GM21737 (cell line): ENCODE measurements at regions not wholly inside any gene's neighbourhood (a gene's known extent, or its start where the extent isn't known, plus 50 kb on each side); places are given as distances from the start of the nearest gene placed in this dataset.

ENCODE experiments used
- ATAC-seq: cut with Tn5 transposase; IDR thresholded peaks from one replicate; pipeline ENCODE4 v1.9.1; 2021; ENCODE audit warnings: mild to moderate bottlenecking, moderate library complexity; ENCODE audit not compliant: unreplicated experiment

DNA sequence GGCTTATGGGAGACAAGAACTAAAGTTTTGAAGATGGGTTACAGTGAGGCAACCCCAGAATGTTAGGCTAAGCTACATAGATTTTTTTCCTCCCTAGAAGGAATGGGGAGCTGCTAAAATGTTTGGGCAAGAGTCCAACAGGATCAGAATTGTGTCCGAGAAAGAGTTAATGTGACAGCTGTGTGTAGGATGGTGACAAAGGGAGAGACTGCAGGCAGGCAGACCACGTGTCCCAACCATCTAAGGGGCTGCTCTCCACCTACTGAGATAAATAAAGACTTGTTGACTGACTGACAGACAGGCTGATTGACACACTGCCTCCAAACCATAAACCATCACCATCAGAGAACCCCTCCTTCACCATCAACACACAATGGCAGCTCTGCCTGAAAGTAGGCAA, 133.7 kb upstream of the CTTNBP2NL start:
- no peak for ATAC-seq

DNA sequence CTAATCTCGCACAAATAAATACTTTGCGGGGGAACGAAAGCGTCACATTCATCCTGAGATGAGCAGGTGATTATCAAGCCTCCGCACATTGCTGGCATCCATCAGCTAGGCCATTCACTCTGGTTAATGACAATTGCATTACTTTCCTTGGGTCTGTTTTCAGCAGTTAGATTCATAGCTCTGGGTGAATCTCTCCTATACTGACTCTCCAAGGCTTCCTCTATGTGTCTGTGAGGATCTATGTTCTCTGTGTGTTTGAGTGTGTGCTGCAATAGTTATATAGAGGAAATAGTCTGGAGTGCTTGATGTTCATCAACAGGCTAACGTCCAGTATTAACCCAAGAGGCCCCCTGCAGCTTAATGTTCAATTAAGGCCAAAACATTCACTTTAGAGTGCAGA, 133.0 kb upstream of the CTTNBP2NL start:
- no peak for ATAC-seq

DNA sequence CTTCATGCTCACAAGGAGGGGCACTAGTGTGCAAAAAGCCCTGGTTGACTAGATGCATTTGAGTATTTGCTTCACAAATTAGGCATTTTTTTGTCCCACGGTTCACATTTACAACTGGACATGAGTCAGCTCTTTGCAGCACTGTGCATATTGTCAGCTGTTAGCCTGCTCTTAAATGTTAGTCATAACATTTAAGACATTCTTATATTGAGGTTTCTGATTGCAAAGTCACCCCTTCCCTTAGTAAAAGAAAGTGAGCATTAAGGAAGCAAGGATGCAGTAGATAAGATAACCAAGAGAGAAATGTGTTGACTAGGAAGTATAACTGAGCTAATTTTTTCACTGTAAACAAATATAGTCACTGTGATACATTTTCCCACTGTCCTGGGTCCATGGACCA, 132.6 kb upstream of the CTTNBP2NL start:
- ATAC-seq: no peak

GRCh38 chr1:112264010-112264409, 132.0 kb upstream of the CTTNBP2NL start:
- no peak for ATAC-seq

DNA sequence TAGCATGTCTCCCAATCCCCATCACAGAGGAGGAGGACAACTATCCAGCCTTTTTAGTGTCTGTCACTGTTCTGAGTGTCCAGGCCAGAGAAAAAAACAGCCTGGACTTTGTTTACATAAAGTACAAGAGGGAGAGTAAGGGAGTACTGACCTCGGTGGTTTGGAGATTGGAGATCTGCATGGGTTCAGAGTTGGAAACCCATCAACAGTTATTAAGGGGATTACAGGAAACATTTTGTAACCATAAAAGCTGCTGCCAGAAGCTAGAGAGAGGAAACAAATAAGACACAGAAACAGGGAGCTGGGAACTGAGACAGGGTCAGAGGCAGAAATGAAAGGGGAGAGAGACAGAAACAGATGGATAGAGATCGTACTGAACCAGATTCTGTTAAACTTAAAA, 131.5 kb upstream of the CTTNBP2NL start:
- no peak for ATAC-seq

- no peak for ATAC-seq
Observed at GRCh38 chr1:112265931-112266330, 130.1 kb upstream of the CTTNBP2NL start.

- ATAC-seq: no peak
Observed at GRCh38 chr1:112267206-112267605, 128.8 kb upstream of the CTTNBP2NL start.

DNA sequence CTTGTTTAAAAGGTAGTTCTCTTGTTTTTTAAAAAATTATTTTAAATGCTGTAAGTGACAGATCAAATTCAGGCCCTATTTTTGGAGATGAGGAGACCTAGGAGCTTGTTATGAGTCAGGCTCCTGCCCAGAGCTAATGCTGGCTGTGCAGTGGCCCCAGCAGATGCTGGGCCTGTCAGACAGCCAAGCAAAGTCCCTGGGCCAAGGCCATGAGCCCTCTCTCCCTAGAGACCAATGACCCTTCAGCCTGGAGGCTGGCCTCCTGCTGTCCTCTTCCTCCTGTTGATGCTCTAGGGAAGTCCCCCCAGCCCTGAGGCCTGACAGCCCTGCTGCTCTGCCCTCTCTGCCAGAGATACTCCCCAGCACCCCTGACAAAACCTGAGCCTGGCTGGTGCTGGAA, 128.1 kb upstream of the CTTNBP2NL start:
- no peak for ATAC-seq

- ATAC-seq: no peak
Observed at GRCh38 chr1:112268408-112268807, 127.6 kb upstream of the CTTNBP2NL start.

DNA sequence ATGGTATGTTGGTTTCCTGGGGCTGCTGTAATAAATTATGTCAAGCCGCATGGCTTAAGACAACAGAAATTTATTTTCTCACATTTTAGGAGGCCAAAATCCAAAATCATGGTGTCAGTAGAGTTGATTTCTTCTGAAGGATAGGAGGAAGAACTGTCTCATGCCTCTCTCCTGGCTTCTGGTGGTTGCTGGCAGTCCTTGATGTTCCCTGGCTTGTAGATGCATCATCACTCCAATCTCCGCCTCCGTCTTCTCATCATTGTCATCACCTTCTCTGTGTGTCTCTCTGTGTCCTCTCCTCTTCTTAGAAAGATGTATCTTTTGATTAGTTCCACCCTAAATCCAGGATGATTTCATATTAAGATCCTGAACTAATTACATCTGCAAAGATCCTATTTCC, 124.7 kb upstream of the CTTNBP2NL start:
- ATAC-seq: no peak

DNA sequence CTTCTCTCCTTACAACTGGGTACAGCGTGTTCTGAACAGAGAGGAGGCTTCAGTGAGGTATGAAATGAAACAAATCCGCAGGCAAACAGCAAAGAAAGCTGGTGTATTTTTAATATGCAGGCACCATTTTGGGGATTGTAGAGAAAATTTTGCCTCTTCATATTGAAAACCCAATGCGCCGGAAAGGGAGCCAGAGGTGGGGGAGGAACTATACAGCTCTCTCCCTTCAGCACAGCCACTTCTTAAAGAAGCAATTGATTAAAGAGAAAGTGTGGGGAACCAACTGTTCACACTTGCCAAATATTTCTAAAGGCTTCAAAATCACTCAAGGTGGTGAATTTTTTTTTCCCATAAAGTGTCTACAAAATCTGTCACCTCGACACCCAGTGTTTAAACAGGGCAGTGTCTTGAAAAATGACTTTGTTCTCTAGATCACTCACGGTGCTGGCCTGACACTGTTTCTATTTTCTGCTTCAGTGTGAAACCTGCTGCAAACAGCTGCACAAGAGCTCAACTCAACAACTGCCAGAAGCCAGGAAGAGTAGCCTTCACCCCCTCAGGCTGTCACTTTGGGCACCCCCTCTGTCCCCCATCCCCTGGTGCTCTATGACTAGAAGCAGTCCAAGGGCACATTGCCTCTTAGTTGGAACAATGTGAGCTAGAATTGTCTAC, 123.8 kb upstream of the CTTNBP2NL start:
- ATAC-seq: no peak

DNA sequence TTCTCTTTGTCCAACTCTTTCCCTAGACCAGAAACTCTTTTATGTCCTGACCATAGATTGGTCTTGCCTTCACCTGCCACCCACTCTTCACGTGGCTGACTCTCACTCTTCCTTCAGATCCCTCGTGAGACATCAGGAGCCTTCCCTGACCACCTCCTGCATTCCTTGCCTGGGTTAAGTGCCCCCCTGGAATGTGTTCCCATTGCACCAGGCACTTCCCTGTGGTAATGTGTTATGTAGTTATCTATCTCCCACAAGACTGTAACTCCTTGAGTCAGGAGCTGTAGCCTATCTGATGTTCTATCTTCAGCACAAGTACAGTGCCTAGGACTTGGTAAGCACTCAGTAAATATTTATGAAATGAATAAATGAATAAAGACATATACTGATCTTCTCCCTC, 111.2 kb upstream of the CTTNBP2NL start:
- no peak for ATAC-seq

GRCh38 chr1:112285316-112285715, 110.7 kb upstream of the CTTNBP2NL start:
- no peak for ATAC-seq

GRCh38 chr1:112285746-112286145, 110.3 kb upstream of the CTTNBP2NL start:
- ATAC-seq: no peak

DNA sequence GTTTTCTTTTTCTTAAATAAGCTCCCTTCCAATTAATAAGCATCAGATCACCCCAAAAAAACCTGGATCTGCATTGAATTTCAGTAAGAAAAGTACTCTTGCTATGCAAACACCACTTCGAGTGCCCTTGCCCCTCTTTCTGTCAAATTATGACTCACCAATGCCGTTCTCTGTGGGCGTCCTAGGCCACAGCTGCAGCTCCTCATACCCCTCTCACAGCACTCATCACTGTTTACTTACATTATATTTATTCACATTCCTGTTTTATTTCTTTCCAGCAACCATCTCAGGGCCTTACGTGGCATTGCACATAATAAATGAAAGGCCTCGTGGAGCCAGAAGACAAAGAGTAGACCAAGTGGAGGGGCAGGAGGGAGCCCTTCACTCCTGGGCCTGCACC, 99.1 kb upstream of the CTTNBP2NL start:
- ATAC-seq: no peak

GRCh38 chr1:112297536-112297935, 98.5 kb upstream of the CTTNBP2NL start:
- ATAC-seq: no peak

GRCh38 chr1:112298558-112298957, 97.5 kb upstream of the CTTNBP2NL start:
- ATAC-seq: no peak

DNA sequence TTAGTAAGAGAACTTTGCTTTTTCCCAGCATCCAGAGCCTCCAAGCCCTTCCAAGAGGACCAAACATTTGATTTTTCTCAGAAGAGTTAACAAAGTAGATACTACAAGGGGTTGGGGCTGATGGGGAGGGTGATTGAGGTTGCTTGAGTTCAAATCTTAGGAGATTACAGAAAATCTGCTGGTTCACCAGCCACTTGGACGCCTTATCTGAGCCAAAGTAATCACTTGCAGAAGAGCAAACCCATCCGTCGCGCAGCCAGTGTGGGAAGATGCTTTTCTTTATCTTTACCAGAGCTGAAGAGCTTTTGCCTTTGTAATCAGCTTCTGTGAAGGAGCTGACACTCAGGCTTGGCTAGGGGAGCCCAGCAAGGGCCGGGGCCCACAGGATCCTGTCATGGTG, 91.9 kb upstream of the CTTNBP2NL start:
- ATAC-seq: no peak

- no peak for ATAC-seq
Observed at GRCh38 chr1:112304612-112305011, 91.4 kb upstream of the CTTNBP2NL start.

DNA sequence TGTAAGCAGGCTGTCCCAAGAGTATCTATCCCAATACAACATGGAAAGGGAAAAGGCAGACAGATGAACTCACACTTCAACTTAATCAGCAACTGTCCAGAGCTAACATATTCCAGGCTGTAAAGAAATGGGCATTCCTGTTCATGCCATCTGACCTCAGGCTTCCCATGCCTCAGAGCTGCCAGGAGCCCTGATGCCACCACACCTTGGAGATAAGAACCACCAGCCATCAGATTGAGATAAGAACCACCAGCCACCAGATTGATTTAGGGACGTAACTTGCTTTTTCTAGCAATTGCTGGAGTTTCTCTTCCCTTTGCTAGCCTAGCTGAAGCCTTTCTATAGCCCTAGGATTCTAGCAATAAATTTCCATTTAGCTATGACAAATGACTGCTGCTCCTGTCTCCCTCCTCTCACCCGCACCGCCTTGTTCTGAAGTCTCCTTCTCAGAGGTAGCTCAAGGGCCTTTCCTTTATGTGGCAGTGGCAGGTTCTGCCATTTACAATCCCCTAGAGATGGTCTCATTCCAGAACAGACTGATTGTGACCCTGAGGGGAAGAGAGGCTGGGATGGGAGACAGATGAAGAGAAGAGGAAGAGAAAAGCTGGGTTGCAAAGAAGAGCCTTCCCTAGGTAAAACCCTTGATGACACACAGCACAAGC, 88.0 kb upstream of the CTTNBP2NL start:
- no peak for ATAC-seq

DNA sequence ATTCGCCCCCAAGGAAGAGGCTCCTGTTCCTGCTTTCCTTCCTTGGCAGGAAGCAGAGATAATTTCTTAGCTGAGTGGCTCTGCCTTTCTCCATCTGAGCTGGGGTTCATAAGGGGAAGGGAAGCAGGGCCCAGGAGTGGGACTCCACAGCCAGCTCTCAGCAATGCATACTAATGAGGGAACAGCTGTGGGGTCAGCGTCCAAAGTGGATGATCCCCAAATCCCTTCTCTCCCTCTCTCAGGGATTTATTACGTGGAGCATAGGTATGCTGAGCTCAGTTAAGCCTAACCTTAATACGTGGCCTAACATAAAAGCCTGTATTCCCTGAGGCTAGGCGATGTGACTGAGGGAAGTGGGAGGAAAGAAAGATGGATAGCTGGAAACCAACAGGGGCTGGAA, 87.3 kb upstream of the CTTNBP2NL start:
- no peak for ATAC-seq

- ATAC-seq: no peak
Observed at GRCh38 chr1:112309499-112309898, 86.5 kb upstream of the CTTNBP2NL start.

DNA sequence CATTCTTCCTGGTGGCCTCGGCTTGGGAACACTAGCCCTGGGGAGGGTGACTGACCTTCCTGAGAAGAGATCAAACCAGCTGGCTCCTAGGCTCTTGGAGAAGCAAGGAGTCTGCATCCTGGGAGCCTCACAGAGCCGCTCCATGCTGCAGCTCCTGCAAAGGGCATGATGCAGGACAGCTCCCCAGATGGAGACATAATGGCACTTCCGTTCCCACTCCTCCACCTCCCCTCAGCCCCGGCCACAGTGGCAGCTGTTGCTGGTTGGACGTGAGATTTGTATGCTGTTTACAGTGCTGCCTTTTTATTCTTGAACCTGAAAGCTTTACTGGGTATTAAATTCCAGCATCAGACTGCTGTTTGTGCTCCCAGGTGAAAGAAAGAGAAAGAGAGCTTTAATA, 83.7 kb upstream of the CTTNBP2NL start:
- ATAC-seq: no peak
